ENCODE measurements at regions not wholly inside any gene's neighbourhood (a gene's known extent, or its start where the extent isn't known, plus 50 kb on each side); places are given as distances from the start of the nearest gene placed in this dataset.

- Histone ChIP-seq H4K20me1 (replicated peaks; ENCODE audit: control insufficient read depth, extremely low read depth, insufficient read depth, low read length) (no peaks in the 10 kb centered on the region), H3K79me2 (ENCODE audit: control insufficient read depth, insufficient read depth, low read length) (no peaks in the 10 kb centered on the region), H3K36me3 (ENCODE audit: control insufficient read depth in 2 of 2, extremely low read depth in 1 of 2, insufficient read depth in 2 of 2, low read length in 2 of 2) (no peaks in the 10 kb centered on the region), H2AFZ (ENCODE audit: low read depth, low read length) (no peak overlapping the region), H3K4me3 (replicated peaks in 1 of 3; ENCODE audit: insufficient read depth in 1 of 3, low read depth in 1 of 3, low read length in 3 of 3) (no peak overlapping the region), H3K27me3 (ENCODE audit: control insufficient read depth in 2 of 2, insufficient read depth in 2 of 2, low read length in 2 of 2) (peaks cover 0 to 2% of the 10 kb centered on the region in 2 experiments), H3K27ac (ENCODE audit: insufficient read depth, low read depth, low read length) (no peak overlapping the region), H3K4me2 (ENCODE audit: insufficient read depth, low read length) (no peak overlapping the region), H3K9ac (replicated peaks; ENCODE audit: extremely low read depth, insufficient read depth, low read length) (no peak overlapping the region), H3K9me1 (replicated peaks; ENCODE audit: control insufficient read depth, extremely low read depth, insufficient read depth, low read length) (no peaks in the 10 kb centered on the region), H3K9me3 (replicated peaks; ENCODE audit: control insufficient read depth, insufficient read depth, low read length) (no peaks in the 10 kb centered on the region), H3K4me1 (ENCODE audit: control insufficient read depth, extremely low read depth, insufficient read depth, low read length) (no peaks in the 10 kb centered on the region)
- TF ChIP-seq CTCF (IDR thresholded peaks at IDR 0.05; ENCODE audit: extremely low read depth in 1 of 2, insufficient read depth in 1 of 2, low read depth in 1 of 2, low read length in 2 of 2) (no peak), POLR2A (IDR thresholded peaks at IDR 0.05; ENCODE audit: low read depth, low read length) (no peak), MYC (IDR thresholded peaks at IDR 0.05; ENCODE audit: low read depth, low read length) (no peak), JUN (IDR thresholded peaks at IDR 0.05; ENCODE audit: borderline replicate concordance, insufficient read depth, insufficient read length, low read depth) (no peak), MAX (IDR thresholded peaks at IDR 0.05; ENCODE audit: insufficient read depth, insufficient read length) (no peak), POLR2AphosphoS5 (IDR thresholded peaks at IDR 0.05; ENCODE audit: insufficient read depth, low read depth, low read length) (no peak)
- POLR2A ChIA-PET: no interaction called here
- FAIRE-seq (no peak), DNase-seq (ENCODE audit: low read depth, low spot score) (no peak)
- CTCF ChIA-PET: interaction anchor here (1.4 to 1.7 kb wide), 2 partner anchors 11 to 29 kb away, joined by 5 read pairs; no protein-coding TSS in a partner anchor
- dilution Hi-C loops (cut with MboI; ENCODE audit: extremely low pct_ligation_motif_present, low sequenced_read_pairs): no loop called here
- BruUV-seq (replicated peaks): no TSS peak
- intact Hi-C loops (cut with micrococcal nuclease): no loop called here
Measured at GRCh38 chr7:115822380-115822779, 208.2 kb downstream of the TFEC start.

Data from endothelial cell of umbilical vein (primary cell).